A549 (cell line): ENCODE measurements at regions not wholly inside any gene's neighbourhood (a gene's known extent, or its start where the extent isn't known, plus 50 kb on each side); places are given as distances from the start of the nearest gene placed in this dataset.

Experiments used
- ATAC-seq, 2 experiments: fragments of 200-7000 bp in 1 of 2; fragments of >200 bp in 1 of 2; cut with Nextera tagmentation in 1 of 2; cut with Tn5 transposase in 1 of 2; 3 replicates each; pipeline versions ENCODE4 v1.8.0 to v1.9.1; 2018 to 2020; ENCODE audit warnings: mild to moderate bottlenecking in 1 of 2, moderate library complexity in 1 of 2
- CTCF ChIA-PET: fragments of 300-600 bp; sonication (Branson Sonifier 250); formaldehyde crosslinking; extraction: SDS; loops from one replicate; lab custom pipeline; 2021; ENCODE audit warnings: antibody characterized with exemption, inconsistent platforms; lab: Yijun Ruan, JAX
- POLR2A ChIA-PET: fragments of 350-600 bp; formaldehyde crosslinking; extraction: SDS; loops from one replicate; lab custom pipeline; 2021; ENCODE audit warnings: antibody characterized with exemption, inconsistent platforms; lab: Yijun Ruan, JAX
- DNase-seq, 2 experiments: peaks; one replicate each; pipeline versions ENCODE4 v3.0.0 to v3.0.0-alpha.2; 2011 to 2016; ENCODE audit warnings: low read depth in 1 of 2, low spot score in 1 of 2
- FAIRE-seq: peaks from 2 replicates; lab custom pipeline; 2011; peaks lifted over from hg19 to GRCh38; lab: Jason Lieb, UNC
- H3K27ac ChIP-seq, 2 experiments: fragments of >200 bp; sonication (Bioruptor Twin); formaldehyde crosslinking; 3 replicates each; pipeline ENCODE4 v1.5.1; 2016 to 2017
- H3K4me1 ChIP-seq: fragments of >200 bp; sonication (Bioruptor Twin); formaldehyde crosslinking; 3 replicates; pipeline ENCODE4 v1.6.1; 2016
- H3K4me2 ChIP-seq: fragments of >200 bp; sonication (Bioruptor Twin); formaldehyde crosslinking; 3 replicates; pipeline ENCODE4 v1.6.1; 2016
- H3K4me3 ChIP-seq: fragments of >200 bp; sonication (Bioruptor Twin); formaldehyde crosslinking; 3 replicates; pipeline ENCODE4 v1.5.1; 2016
- H3K9me3 ChIP-seq: fragments of >200 bp; sonication (Bioruptor Twin); formaldehyde crosslinking; 3 replicates; pipeline ENCODE4 v1.6.1; 2016
- BHLHE40 ChIP-seq: IDR thresholded peaks from 2 replicates; pipeline ENCODE4 v1.6.1; 2012; ENCODE audit warnings: low read depth, low read length, inconsistent platforms
- CEBPB ChIP-seq, 2 experiments: fragments of >200 bp in 1 of 2; sonication (Bioruptor Twin) in 1 of 2; formaldehyde crosslinking in 1 of 2; IDR thresholded peaks; 2 replicates each; pipeline ENCODE4 v1.6.1; 2012 to 2016
- EHMT2 ChIP-seq: fragments of 200-600 bp; sonication (generic); IDR thresholded peaks from 2 replicates; pipeline ENCODE4 v1.6.1; 2016; ENCODE audit warnings: antibody characterized with exemption, low read depth, mild to moderate bottlenecking, moderate library complexity
- EP300 ChIP-seq, 2 experiments: fragments of >200 bp; sonication (Bioruptor Twin); formaldehyde crosslinking; IDR thresholded peaks; 2 replicates in 1 of 2; 3 replicates in 1 of 2; pipeline ENCODE4 v1.6.1; 2016 to 2017
- ESRRA ChIP-seq: fragments of 150-350 bp; IDR thresholded peaks from 2 replicates; pipeline ENCODE4 v1.6.1; 2014; ENCODE audit warnings: mild to moderate bottlenecking, low read length, borderline replicate concordance
- GATA3 ChIP-seq: IDR thresholded peaks from 2 replicates; pipeline ENCODE4 v1.6.1; 2012; ENCODE audit warnings: borderline replicate concordance
- HEYL ChIP-seq: fragments of 250-450 bp; sonication (Bioruptor Pico); IDR thresholded peaks from 2 replicates; pipeline ENCODE4 v1.8.0; 2021; ENCODE audit warnings: mild to moderate bottlenecking, moderate library complexity
- HOXB13 ChIP-seq: fragments of 250-450 bp; sonication (Bioruptor Pico); IDR thresholded peaks from 2 replicates; pipeline ENCODE4 v1.5.0; 2020; ENCODE audit warnings: low read depth, mild to moderate bottlenecking, moderate library complexity
- HOXB5 ChIP-seq: fragments of 250-450 bp; sonication (Bioruptor Pico); IDR thresholded peaks from 2 replicates; pipeline ENCODE4 v1.5.0; 2020; ENCODE audit warnings: mild to moderate bottlenecking, moderate library complexity
- JUN ChIP-seq, 2 experiments: fragments of >200 bp; sonication (Bioruptor Twin); formaldehyde crosslinking; IDR thresholded peaks; 2 replicates in 1 of 2; 3 replicates in 1 of 2; pipeline ENCODE4 v1.6.1; 2016 to 2017
- MAFK ChIP-seq: fragments of 450-650 bp; IDR thresholded peaks from 2 replicates; pipeline ENCODE4 v1.6.1; 2014; ENCODE audit not compliant: partially characterized antibody
- NR3C1 ChIP-seq: fragments of >200 bp; sonication (Bioruptor Twin); formaldehyde crosslinking; IDR thresholded peaks from 3 replicates; pipeline ENCODE4 v1.6.1; 2017
- RAD21 ChIP-seq, 2 experiments: fragments of >200 bp in 1 of 2; sonication (Bioruptor Twin) in 1 of 2; formaldehyde crosslinking in 1 of 2; IDR thresholded peaks in 1 of 2; conservative IDR thresholded peaks in 1 of 2; 2 replicates in 1 of 2; 3 replicates in 1 of 2; pipeline ENCODE4 v1.6.1; 2012 to 2018; ENCODE audit warnings: inconsistent platforms in 1 of 2
- RARB ChIP-seq: fragments of 250-450 bp; sonication (Bioruptor Pico); IDR thresholded peaks from 2 replicates; pipeline ENCODE4 v1.8.0; 2021; ENCODE audit warnings: mild to moderate bottlenecking, moderate library complexity
- RCOR1 ChIP-seq: fragments of 150-350 bp; IDR thresholded peaks from 2 replicates; pipeline ENCODE4 v1.6.1; 2014; ENCODE audit warnings: antibody characterized with exemption, low read length, low read depth
- RFX5 ChIP-seq: fragments of 450-650 bp; IDR thresholded peaks from 2 replicates; pipeline ENCODE4 v1.7.1; 2014; ENCODE audit warnings: antibody characterized with exemption, mild to moderate bottlenecking, moderate library complexity
- RNF2 ChIP-seq: fragments of 200-600 bp; sonication (generic); IDR thresholded peaks from 2 replicates; pipeline ENCODE4 v1.6.1; 2016; ENCODE audit warnings: low read depth, mild to moderate bottlenecking, antibody characterized with exemption, moderate library complexity, borderline replicate concordance
- ZC3H11A ChIP-seq: fragments of 450-650 bp; IDR thresholded peaks from 2 replicates; pipeline ENCODE4 v1.6.1; 2014; ENCODE audit warnings: antibody characterized with exemption, mild to moderate bottlenecking
- ZNF302 ChIP-seq: fragments of 250-450 bp; sonication (Bioruptor Pico); IDR thresholded peaks from 2 replicates; pipeline ENCODE4 v1.9.0; 2021; ENCODE audit warnings: inconsistent platforms, mild to moderate bottlenecking, moderate library complexity
- ZSCAN20 ChIP-seq: fragments of 250-450 bp; sonication (Bioruptor Pico); IDR thresholded peaks from 2 replicates; pipeline ENCODE4 v1.8.0; 2022; ENCODE audit warnings: mild to moderate bottlenecking, moderate library complexity
- WGBS: methylation state at CpG from one replicate; pipeline ENCODE4 v1.1.6; 2017; ENCODE audit errors: missing lambda C conversion rate; 5-methylcytosine and 5-hydroxymethylcytosine counted together
- TF ChIP-seq, protein P1 (sequence below): fragments of 150-350 bp; IDR thresholded peaks from 2 replicates; pipeline ENCODE4 v1.6.1; 2014; ENCODE audit warnings: low read depth, mild to moderate bottlenecking, low read length
- TF ChIP-seq, protein P2 (sequence below): fragments of >200 bp; sonication (Bioruptor Twin); formaldehyde crosslinking; IDR thresholded peaks from 2 replicates; pipeline ENCODE4 v1.6.1; 2016
- TF ChIP-seq, protein P3 (sequence below): IDR thresholded peaks from 2 replicates; pipeline ENCODE4 v1.6.1; 2012; ENCODE audit warnings: low read depth, borderline replicate concordance

DNA sequence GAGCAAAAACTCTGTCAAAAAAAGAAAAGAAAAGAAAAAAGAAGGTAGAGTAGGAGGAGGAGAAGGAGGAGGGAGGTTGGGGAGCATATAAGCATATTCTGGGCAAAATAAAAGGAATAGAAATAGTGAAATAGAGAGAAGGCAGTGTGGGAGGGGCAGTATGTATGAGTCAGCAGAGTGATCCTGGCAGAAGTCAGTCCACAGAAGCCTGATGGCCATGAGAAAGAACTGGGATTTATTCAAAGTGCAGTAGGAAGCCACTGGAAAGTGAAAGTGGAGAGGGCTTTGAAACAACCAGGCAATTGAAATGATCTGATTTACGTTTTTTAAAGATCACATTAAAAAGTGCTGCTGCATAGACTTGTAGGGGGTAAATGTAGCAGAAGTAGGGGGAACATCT lies 368.6 kb upstream of the USP15 start:
- FAIRE-seq (no peak), DNase-seq (no peak), ATAC-seq (no peak)
- Histone ChIP-seq H3K9me3 (no peaks in the 10 kb centered on the region), H3K4me1 (no peaks in the 10 kb centered on the region), H3K27ac (no peak overlapping the region), H3K4me2 (no peak overlapping the region), H3K4me3 (no peak overlapping the region)
- ChIA-PET CTCF (no interaction called here), POLR2A (no interaction called here)
- no peak for TF ChIP-seq HOXB5
- no peak for TF ChIP-seq ZC3H11A
- TF ChIP-seq RAD21 (conservative IDR thresholded peaks at IDR 0.05 in 1 of 2, IDR thresholded peaks at IDR 0.05 in 1 of 2) = no peak
- TF ChIP-seq HOXB13 (CRISPR knock-in tag) = no peak
- TF ChIP-seq EP300 (IDR thresholded peaks at IDR 0.05) = no peak
- TF ChIP-seq, protein P1, sequence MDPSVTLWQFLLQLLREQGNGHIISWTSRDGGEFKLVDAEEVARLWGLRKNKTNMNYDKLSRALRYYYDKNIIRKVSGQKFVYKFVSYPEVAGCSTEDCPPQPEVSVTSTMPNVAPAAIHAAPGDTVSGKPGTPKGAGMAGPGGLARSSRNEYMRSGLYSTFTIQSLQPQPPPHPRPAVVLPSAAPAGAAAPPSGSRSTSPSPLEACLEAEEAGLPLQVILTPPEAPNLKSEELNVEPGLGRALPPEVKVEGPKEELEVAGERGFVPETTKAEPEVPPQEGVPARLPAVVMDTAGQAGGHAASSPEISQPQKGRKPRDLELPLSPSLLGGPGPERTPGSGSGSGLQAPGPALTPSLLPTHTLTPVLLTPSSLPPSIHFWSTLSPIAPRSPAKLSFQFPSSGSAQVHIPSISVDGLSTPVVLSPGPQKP = no peak
- no peak for TF ChIP-seq RFX5
- no peak for TF ChIP-seq HEYL
- no peak for TF ChIP-seq RNF2
- no peak for TF ChIP-seq JUN (IDR thresholded peaks at IDR 0.05)
- WGBS = 0% methylated on average over 1 of the region's 1 CpG

DNA sequence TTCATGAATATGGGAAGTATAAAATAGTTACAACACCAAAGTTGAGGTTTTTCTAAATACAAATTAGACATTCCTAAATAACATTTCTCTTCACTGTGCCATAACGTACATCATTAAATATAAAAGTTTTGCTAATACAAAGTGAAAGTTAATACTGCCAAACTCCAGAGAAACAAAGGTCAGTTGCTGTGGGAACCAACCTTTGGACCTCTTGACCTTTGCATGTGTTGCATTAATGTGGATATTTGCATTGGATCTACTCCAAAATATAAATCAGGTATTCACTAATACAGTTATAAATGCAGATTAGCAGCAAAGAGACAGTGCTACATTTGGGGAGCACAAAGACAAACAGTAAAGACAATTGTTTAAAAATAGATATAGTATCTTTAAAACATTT lies 366.0 kb upstream of the USP15 start:
- Histone ChIP-seq H3K4me1 (no peaks in the 10 kb centered on the region), H3K4me3 (no peak overlapping the region), H3K9me3 (no peaks in the 10 kb centered on the region), H3K4me2 (no peak overlapping the region), H3K27ac (no peak overlapping the region)
- no peak for TF ChIP-seq GATA3
- no peak for TF ChIP-seq CEBPB (IDR thresholded peaks at IDR 0.05)
- no peak for TF ChIP-seq ZNF302 (CRISPR knock-in tag)
- TF ChIP-seq, protein P1 = no peak
- TF ChIP-seq RARB = no peak
- no peak for TF ChIP-seq BHLHE40
- ChIA-PET CTCF (no interaction called here), POLR2A (no interaction called here)
- DNase-seq (no peak), FAIRE-seq (no peak), ATAC-seq (no peak)
- WGBS = 14% methylated on average over 1 of the region's 1 CpG

DNA sequence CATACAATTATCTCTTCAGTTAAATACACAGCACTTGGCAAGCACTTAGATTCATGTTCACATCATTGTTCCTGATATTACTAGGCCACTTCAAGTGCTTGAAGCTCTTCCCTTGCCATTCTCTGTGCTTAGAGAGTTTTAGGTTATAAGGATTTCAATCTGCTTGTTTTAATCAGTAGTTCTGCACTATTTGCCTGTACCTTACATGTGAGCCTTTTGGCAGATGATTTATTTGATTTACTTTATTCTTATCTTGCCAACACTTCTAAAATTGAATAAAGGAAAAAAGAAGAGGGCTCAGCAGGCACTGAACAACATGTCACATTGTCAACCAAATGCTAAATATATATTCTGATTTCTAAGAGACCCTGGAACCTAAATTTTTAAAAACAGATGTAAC lies 363.8 kb upstream of the USP15 start:
- ATAC-seq (no peak), FAIRE-seq (no peak), DNase-seq (no peak)
- TF ChIP-seq EHMT2 (no peak), ZSCAN20 (CRISPR knock-in tag) (no peak)
- TF ChIP-seq, protein P2, sequence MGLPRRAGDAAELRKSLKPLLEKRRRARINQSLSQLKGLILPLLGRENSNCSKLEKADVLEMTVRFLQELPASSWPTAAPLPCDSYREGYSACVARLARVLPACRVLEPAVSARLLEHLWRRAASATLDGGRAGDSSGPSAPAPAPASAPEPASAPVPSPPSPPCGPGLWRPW = no peak
- Histone ChIP-seq H3K27ac (no peak overlapping the region), H3K4me3 (no peak overlapping the region), H3K9me3 (no peaks in the 10 kb centered on the region; the same call in 2 of the 3 replicates), H3K4me2 (no peak overlapping the region), H3K4me1 (no peaks in the 10 kb centered on the region)
- CTCF ChIA-PET = no interaction called here
- POLR2A ChIA-PET = no interaction called here

DNA sequence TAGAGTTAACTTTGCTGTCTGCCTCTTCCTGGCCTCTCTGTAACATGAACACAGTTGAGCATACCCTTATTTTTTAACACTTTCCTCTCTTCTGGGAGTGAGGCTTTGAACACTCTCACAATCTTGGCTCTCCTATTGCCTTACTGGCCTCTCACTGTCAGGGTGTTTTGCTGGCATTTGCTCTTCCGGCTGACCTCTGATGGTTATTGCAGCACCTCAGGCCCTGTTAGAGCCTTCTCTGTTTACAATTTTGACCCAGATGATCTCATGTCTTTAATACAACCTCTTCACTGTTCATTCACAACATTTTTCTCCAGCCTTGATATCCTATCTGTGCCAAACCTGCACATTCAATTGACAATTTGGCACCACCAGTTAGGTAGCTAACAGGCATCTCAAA lies 357.8 kb upstream of the USP15 start:
- CTCF ChIA-PET = interaction anchor here (0.6 kb wide), 1 partner anchor 1080 kb away, joined by 4 read pairs; no protein-coding TSS in a partner anchor

More for the DNA sequence above, 357.8 kb upstream of the USP15 start:
- H3K4me3 ChIP-seq = no peak overlapping the region
- no peak for DNase-seq
- TF ChIP-seq GATA3 = no peak
- no peak for TF ChIP-seq ESRRA
- TF ChIP-seq NR3C1 = no peak
- TF ChIP-seq, protein P3, sequence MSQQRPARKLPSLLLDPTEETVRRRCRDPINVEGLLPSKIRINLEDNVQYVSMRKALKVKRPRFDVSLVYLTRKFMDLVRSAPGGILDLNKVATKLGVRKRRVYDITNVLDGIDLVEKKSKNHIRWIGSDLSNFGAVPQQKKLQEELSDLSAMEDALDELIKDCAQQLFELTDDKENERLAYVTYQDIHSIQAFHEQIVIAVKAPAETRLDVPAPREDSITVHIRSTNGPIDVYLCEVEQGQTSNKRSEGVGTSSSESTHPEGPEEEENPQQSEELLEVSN = no peak
- TF ChIP-seq RCOR1 = no peak
- TF ChIP-seq RAD21 (conservative IDR thresholded peaks at IDR 0.05 in 1 of 2, IDR thresholded peaks at IDR 0.05 in 1 of 2) = no peak
- no peak for TF ChIP-seq MAFK
- 4% methylated on average over 1 of the region's 1 CpG for WGBS
- no peak overlapping the region for H3K4me2 ChIP-seq
- H3K9me3 ChIP-seq = no peaks in the 10 kb centered on the region; the same call in 2 of the 3 replicates
- no peaks in the 10 kb centered on the region for H3K4me1 ChIP-seq
- FAIRE-seq = no peak
- POLR2A ChIA-PET = no interaction called here
- H3K27ac ChIP-seq = no peak overlapping the region
- no peak for ATAC-seq
